Cardiac fibroblast (primary cell): ENCODE measurements at regions not wholly inside any gene's neighbourhood (a gene's known extent, or its start where the extent isn't known, plus 50 kb on each side); places are given as distances from the start of the nearest gene placed in this dataset.

Experiments used
- DNase-seq, 2 donors: peaks; one replicate each; pipeline versions ENCODE4 v3.0.0 to v3.0.0-alpha.2; 2010; ENCODE audit warnings: low read depth in 2 of 2
- H3K4me3 ChIP-seq, 2 donors: replicated peaks in 1 of 2; 1 replicate in 1 of 2; 2 replicates in 1 of 2; pipeline ENCODE4 v1.5.1; 2011; ENCODE audit warnings: low read depth in 2 of 2, low read length in 2 of 2, mild to moderate bottlenecking in 2 of 2, moderate library complexity in 1 of 2
- CTCF ChIP-seq: IDR thresholded peaks from one replicate; pipeline ENCODE4 v1.5.1; 2011; ENCODE audit warnings: low read depth, mild to moderate bottlenecking, low read length, inconsistent platforms

- H3K4me3 ChIP-seq = no peak overlapping the region
- TF ChIP-seq CTCF = no peak
- DNase-seq = no peak
Measured at GRCh38 chr22:48152916-48153315, 1390.5 kb downstream of the TBC1D22A start.

GRCh38 chr22:48152164-48152775, 1389.8 kb downstream of the TBC1D22A start:
- no peak for TF ChIP-seq CTCF
- H3K4me3 ChIP-seq = no peak overlapping the region
- no peak for DNase-seq

- H3K4me3 ChIP-seq = no peak overlapping the region
- no peak for DNase-seq
- no peak for TF ChIP-seq CTCF
Measured at GRCh38 chr22:48151641-48152040, 1389.2 kb downstream of the TBC1D22A start.

- H3K4me3 ChIP-seq = no peak overlapping the region
- no peak for DNase-seq
- no peak for TF ChIP-seq CTCF
Measured at GRCh38 chr22:48147831-48148230, 1385.4 kb downstream of the TBC1D22A start.

GRCh38 chr22:48147404-48147803, 1385.0 kb downstream of the TBC1D22A start:
- H3K4me3 ChIP-seq = no peak overlapping the region
- no peak for TF ChIP-seq CTCF
- no peak for DNase-seq

- DNase-seq = no peak
- no peak overlapping the region for H3K4me3 ChIP-seq
- no peak for TF ChIP-seq CTCF
Measured at GRCh38 chr22:48146426-48146825, 1384.0 kb downstream of the TBC1D22A start.

GRCh38 chr22:48145738-48146137, 1383.3 kb downstream of the TBC1D22A start:
- no peak overlapping the region for H3K4me3 ChIP-seq
- no peak for TF ChIP-seq CTCF
- DNase-seq = no peak
